Mucosa of gallbladder (tissue), 1 donor: ENCODE measurements at regions not wholly inside any gene's neighbourhood (a gene's known extent, or its start where the extent isn't known, plus 50 kb on each side); places are given as distances from the start of the nearest gene placed in this dataset.
"Not testable (repeated sequence)": the region's sequence is repeated elsewhere in the genome, so short reads cannot be mapped to it uniquely, and the experiment has no call there.

ENCODE experiments used
- DNase-seq: peaks from one replicate; pipeline ENCODE4 v3.0.0-alpha.2; 2020; ENCODE audit warnings: low spot score
- donor health status: DM: no; HTN: no; CAD: no.

GRCh38 chr2:35447215-35447614 lies 908.4 kb upstream of the CRIM1 start:
- no peak for DNase-seq

- no peak for DNase-seq
Measured at GRCh38 chr2:35443087-35443486, 912.5 kb upstream of the CRIM1 start.

GRCh38 chr2:35441575-35441974 lies 914.0 kb upstream of the CRIM1 start:
- DNase-seq: not testable (repeated sequence)

GRCh38 chr2:35440308-35440707 lies 915.3 kb upstream of the CRIM1 start:
- not testable (repeated sequence) for DNase-seq

- not testable (repeated sequence) for DNase-seq
Measured at GRCh38 chr2:35436893-35437292, 918.7 kb upstream of the CRIM1 start.

- DNase-seq: peak; percentile 19
Measured at GRCh38 chr2:35428548-35428947, 927.0 kb upstream of the CRIM1 start.

- DNase-seq: no peak
Measured at GRCh38 chr2:35421485-35421884, 934.1 kb upstream of the CRIM1 start.

- DNase-seq: no peak
Measured at GRCh38 chr2:35417293-35417692, 938.3 kb upstream of the CRIM1 start.

- DNase-seq: no peak
Measured at GRCh38 chr2:35416391-35417140, 939.0 kb upstream of the CRIM1 start.

GRCh38 chr2:35415942-35416341 lies 939.6 kb upstream of the CRIM1 start:
- DNase-seq: no peak

- no peak for DNase-seq
Measured at GRCh38 chr2:35415282-35415681, 940.3 kb upstream of the CRIM1 start.

GRCh38 chr2:35410431-35411061 lies 945.0 kb upstream of the CRIM1 start:
- DNase-seq: peak; percentile 33

GRCh38 chr2:35409762-35410161 lies 945.8 kb upstream of the CRIM1 start:
- no peak for DNase-seq

- no peak for DNase-seq
Measured at GRCh38 chr2:35408320-35408719, 947.3 kb upstream of the CRIM1 start.

- DNase-seq: no peak
Measured at GRCh38 chr2:35391736-35392442, 963.7 kb upstream of the CRIM1 start.

- no peak for DNase-seq
Measured at GRCh38 chr2:35378791-35379190, 976.8 kb upstream of the CRIM1 start.

- no peak for DNase-seq
Measured at GRCh38 chr2:35374845-35375244, 980.7 kb upstream of the CRIM1 start.

- no peak for DNase-seq
Measured at GRCh38 chr2:35365859-35366258, 989.7 kb upstream of the CRIM1 start.

- DNase-seq: no peak
Measured at GRCh38 chr2:35356332-35356731, 999.2 kb upstream of the CRIM1 start.

GRCh38 chr2:35355056-35355455 lies 1000.5 kb upstream of the CRIM1 start:
- DNase-seq: no peak

GRCh38 chr2:35347561-35347960 lies 1008.0 kb upstream of the CRIM1 start:
- DNase-seq: no peak

- no peak for DNase-seq
Measured at GRCh38 chr2:35343135-35343534, 1012.4 kb upstream of the CRIM1 start.

GRCh38 chr2:35339211-35339610 lies 1016.4 kb upstream of the CRIM1 start:
- no peak for DNase-seq
